Right hindlimb (tissue), 1 donor: ENCODE measurements at regions not wholly inside any gene's neighbourhood (a gene's known extent, or its start where the extent isn't known, plus 50 kb on each side); places are given as distances from the start of the nearest gene placed in this dataset.

Experiments used
- DNase-seq: peaks from one replicate; pipeline ENCODE4 v3.0.0-alpha.2; 2018

- no peak for DNase-seq
Measured at GRCh38 chr18:61727241-61728193, 165.3 kb downstream of the RNF152 start.

- no peak for DNase-seq
Measured at GRCh38 chr18:61724532-61724931, 168.3 kb downstream of the RNF152 start.

- DNase-seq, result no peak
Measured at GRCh38 chr18:61722247-61722646, 170.6 kb downstream of the RNF152 start.

- no peak for DNase-seq
Measured at GRCh38 chr18:61720496-61720895, 172.3 kb downstream of the RNF152 start.

- DNase-seq, result no peak
Measured at GRCh38 chr18:61719671-61720070, 173.1 kb downstream of the RNF152 start.

- DNase-seq, result no peak
Measured at GRCh38 chr18:61718944-61719343, 173.9 kb downstream of the RNF152 start.

GRCh38 chr18:61714421-61714820 is 178.4 kb downstream of the RNF152 start:
- no peak for DNase-seq

GRCh38 chr18:61713502-61713901 is 179.3 kb downstream of the RNF152 start:
- no peak for DNase-seq

GRCh38 chr18:61710082-61710620 is 182.7 kb downstream of the RNF152 start:
- no peak for DNase-seq

- no peak for DNase-seq
Measured at GRCh38 chr18:61706276-61706915, 186.4 kb downstream of the RNF152 start.

- no peak for DNase-seq
Measured at GRCh38 chr18:61703508-61703907, 189.3 kb downstream of the RNF152 start.

GRCh38 chr18:61702007-61702406 is 190.8 kb downstream of the RNF152 start:
- no peak for DNase-seq

- no peak for DNase-seq
Measured at GRCh38 chr18:61699397-61700110, 193.3 kb downstream of the RNF152 start.

GRCh38 chr18:61697306-61697909 is 195.4 kb downstream of the RNF152 start:
- no peak for DNase-seq

GRCh38 chr18:61694236-61694635 is 198.6 kb downstream of the RNF152 start:
- DNase-seq, result no peak

- DNase-seq, result no peak
Measured at GRCh38 chr18:61690418-61691138, 202.2 kb downstream of the RNF152 start.

- DNase-seq, result no peak
Measured at GRCh38 chr18:61687317-61687716, 205.5 kb downstream of the RNF152 start.

- no peak for DNase-seq
Measured at GRCh38 chr18:61683856-61684255, 209.0 kb downstream of the RNF152 start.

GRCh38 chr18:61681065-61681464 is 211.7 kb downstream of the RNF152 start:
- no peak for DNase-seq

GRCh38 chr18:61679836-61680235 is 213.0 kb downstream of the RNF152 start:
- DNase-seq, result no peak

- DNase-seq, result no peak
Measured at GRCh38 chr18:61677435-61677970, 215.3 kb downstream of the RNF152 start.
